ENCODE measurements at regions not wholly inside any gene's neighbourhood (a gene's known extent, or its start where the extent isn't known, plus 50 kb on each side); places are given as distances from the start of the nearest gene placed in this dataset.

DNA sequence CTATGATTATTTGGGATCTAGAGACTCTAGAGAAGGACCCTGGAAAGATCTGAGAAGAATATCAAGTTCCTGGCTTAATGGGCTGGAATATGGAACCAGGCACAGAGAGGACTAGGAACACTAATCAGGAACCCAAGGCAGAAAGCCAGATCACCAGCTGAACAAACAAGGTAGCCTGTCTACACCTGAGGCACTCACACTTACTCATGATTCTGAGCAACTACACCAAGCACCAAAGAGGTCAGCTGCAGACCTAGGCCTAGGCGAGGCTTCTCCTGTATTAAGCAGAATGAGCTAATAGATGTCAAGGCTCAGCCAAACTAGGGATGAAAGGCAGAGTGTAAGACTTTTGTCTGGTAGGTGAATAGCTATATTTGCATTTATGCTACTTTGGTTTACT is 368.1 kb downstream of the LTN1 start (continued):
- no peak for TF ChIP-seq ZNF114 (CRISPR knock-in tag; IDR thresholded peaks at IDR 0.05)

DNA sequence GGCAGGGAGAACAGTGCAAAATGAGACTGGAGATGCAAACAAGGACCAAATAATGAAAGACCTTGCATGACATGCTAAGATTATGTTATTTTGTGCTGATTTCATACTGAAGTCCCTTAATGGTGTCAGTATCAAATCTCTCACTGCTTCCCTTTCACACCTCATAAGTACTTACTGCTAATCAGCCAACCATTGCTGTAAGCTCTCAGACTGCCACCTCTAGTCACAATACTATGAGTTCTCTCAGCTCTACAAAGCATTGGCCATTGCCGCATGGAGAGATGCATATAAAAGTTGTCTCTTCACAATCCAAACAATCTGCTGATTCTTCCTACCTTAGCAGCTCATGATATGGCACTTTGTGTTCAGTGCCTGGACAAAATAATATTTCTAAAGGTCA is 375.4 kb downstream of the LTN1 start:
- Histone ChIP-seq H3K79me2 (replicated peaks; ENCODE audit: insufficient read depth) (no peaks in the 10 kb centered on the region), H3F3A (replicated peaks; ENCODE audit: low read depth) (no peaks in the 10 kb centered on the region), H3K4me1 (ENCODE audit: insufficient read depth) (no peaks in the 10 kb centered on the region), H3K4me3 (no peak overlapping the region), H4K20me1 (replicated peaks; ENCODE audit: insufficient read depth) (no peaks in the 10 kb centered on the region), H3K9me2 (ENCODE audit: insufficient read depth) (no peaks in the 10 kb centered on the region), H3K27me3 (ENCODE audit: insufficient read depth) (no peaks in the 10 kb centered on the region), H2AFZ (no peak overlapping the region), H3K36me3 (ENCODE audit: insufficient read depth) (no peaks in the 10 kb centered on the region), H3K27ac (ENCODE audit: low read depth) (no peak overlapping the region), H3K4me2 (no peak overlapping the region)
- H3K36me3 Mint-ChIP-seq (ENCODE audit: low read depth), result no peaks in the 10 kb centered on the region; the same call in 2 of the 3 replicates
- no peak overlapping the region for H3K27ac Mint-ChIP-seq
- no peak for DNase-seq (ENCODE audit: low spot score)
- peaks cover 6% of the 10 kb centered on the region for H3K27me3 Mint-ChIP-seq (ENCODE audit: insufficient read depth, low read depth, poor library complexity)
- ATAC-seq, result no peak
- H3K9me3 Mint-ChIP-seq, result peaks cover 4% of the 10 kb centered on the region; the same call in 2 of the 3 replicates
- peaks cover 3% of the 10 kb centered on the region; the same call in 2 of the 3 replicates for H3K4me1 Mint-ChIP-seq
- H3K4me3 Mint-ChIP-seq, result no peak overlapping the region
- TF ChIP-seq, protein P1, sequence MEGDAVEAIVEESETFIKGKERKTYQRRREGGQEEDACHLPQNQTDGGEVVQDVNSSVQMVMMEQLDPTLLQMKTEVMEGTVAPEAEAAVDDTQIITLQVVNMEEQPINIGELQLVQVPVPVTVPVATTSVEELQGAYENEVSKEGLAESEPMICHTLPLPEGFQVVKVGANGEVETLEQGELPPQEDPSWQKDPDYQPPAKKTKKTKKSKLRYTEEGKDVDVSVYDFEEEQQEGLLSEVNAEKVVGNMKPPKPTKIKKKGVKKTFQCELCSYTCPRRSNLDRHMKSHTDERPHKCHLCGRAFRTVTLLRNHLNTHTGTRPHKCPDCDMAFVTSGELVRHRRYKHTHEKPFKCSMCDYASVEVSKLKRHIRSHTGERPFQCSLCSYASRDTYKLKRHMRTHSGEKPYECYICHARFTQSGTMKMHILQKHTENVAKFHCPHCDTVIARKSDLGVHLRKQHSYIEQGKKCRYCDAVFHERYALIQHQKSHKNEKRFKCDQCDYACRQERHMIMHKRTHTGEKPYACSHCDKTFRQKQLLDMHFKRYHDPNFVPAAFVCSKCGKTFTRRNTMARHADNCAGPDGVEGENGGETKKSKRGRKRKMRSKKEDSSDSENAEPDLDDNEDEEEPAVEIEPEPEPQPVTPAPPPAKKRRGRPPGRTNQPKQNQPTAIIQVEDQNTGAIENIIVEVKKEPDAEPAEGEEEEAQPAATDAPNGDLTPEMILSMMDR (conservative IDR thresholded peaks at IDR 0.05; ENCODE audit: low read depth in 2 of 2), result no peak
- TF ChIP-seq STAT1 (IDR thresholded peaks at IDR 0.05; ENCODE audit: unreplicated experiment) (no peak), EZH2phosphoT487 (IDR thresholded peaks at IDR 0.05; ENCODE audit: unreplicated experiment) (no peak), EZH2 (IDR thresholded peaks at IDR 0.05; ENCODE audit: low read depth, unreplicated experiment) (no peak), JUNB (IDR thresholded peaks at IDR 0.05; ENCODE audit: unreplicated experiment) (no peak), POLR2AphosphoS5 (IDR thresholded peaks at IDR 0.05; ENCODE audit: low read depth) (no peak), CREB1 (CRISPR knock-in tag; IDR thresholded peaks at IDR 0.05; ENCODE audit: low read depth) (no peak), ZNF331 (CRISPR knock-in tag; IDR thresholded peaks at IDR 0.05; ENCODE audit: low read depth) (no peak), ZNF114 (CRISPR knock-in tag; IDR thresholded peaks at IDR 0.05) (no peak), NANOG (IDR thresholded peaks at IDR 0.05; ENCODE audit: borderline replicate concordance) (no peak)
- TF ChIP-seq, protein P2, sequence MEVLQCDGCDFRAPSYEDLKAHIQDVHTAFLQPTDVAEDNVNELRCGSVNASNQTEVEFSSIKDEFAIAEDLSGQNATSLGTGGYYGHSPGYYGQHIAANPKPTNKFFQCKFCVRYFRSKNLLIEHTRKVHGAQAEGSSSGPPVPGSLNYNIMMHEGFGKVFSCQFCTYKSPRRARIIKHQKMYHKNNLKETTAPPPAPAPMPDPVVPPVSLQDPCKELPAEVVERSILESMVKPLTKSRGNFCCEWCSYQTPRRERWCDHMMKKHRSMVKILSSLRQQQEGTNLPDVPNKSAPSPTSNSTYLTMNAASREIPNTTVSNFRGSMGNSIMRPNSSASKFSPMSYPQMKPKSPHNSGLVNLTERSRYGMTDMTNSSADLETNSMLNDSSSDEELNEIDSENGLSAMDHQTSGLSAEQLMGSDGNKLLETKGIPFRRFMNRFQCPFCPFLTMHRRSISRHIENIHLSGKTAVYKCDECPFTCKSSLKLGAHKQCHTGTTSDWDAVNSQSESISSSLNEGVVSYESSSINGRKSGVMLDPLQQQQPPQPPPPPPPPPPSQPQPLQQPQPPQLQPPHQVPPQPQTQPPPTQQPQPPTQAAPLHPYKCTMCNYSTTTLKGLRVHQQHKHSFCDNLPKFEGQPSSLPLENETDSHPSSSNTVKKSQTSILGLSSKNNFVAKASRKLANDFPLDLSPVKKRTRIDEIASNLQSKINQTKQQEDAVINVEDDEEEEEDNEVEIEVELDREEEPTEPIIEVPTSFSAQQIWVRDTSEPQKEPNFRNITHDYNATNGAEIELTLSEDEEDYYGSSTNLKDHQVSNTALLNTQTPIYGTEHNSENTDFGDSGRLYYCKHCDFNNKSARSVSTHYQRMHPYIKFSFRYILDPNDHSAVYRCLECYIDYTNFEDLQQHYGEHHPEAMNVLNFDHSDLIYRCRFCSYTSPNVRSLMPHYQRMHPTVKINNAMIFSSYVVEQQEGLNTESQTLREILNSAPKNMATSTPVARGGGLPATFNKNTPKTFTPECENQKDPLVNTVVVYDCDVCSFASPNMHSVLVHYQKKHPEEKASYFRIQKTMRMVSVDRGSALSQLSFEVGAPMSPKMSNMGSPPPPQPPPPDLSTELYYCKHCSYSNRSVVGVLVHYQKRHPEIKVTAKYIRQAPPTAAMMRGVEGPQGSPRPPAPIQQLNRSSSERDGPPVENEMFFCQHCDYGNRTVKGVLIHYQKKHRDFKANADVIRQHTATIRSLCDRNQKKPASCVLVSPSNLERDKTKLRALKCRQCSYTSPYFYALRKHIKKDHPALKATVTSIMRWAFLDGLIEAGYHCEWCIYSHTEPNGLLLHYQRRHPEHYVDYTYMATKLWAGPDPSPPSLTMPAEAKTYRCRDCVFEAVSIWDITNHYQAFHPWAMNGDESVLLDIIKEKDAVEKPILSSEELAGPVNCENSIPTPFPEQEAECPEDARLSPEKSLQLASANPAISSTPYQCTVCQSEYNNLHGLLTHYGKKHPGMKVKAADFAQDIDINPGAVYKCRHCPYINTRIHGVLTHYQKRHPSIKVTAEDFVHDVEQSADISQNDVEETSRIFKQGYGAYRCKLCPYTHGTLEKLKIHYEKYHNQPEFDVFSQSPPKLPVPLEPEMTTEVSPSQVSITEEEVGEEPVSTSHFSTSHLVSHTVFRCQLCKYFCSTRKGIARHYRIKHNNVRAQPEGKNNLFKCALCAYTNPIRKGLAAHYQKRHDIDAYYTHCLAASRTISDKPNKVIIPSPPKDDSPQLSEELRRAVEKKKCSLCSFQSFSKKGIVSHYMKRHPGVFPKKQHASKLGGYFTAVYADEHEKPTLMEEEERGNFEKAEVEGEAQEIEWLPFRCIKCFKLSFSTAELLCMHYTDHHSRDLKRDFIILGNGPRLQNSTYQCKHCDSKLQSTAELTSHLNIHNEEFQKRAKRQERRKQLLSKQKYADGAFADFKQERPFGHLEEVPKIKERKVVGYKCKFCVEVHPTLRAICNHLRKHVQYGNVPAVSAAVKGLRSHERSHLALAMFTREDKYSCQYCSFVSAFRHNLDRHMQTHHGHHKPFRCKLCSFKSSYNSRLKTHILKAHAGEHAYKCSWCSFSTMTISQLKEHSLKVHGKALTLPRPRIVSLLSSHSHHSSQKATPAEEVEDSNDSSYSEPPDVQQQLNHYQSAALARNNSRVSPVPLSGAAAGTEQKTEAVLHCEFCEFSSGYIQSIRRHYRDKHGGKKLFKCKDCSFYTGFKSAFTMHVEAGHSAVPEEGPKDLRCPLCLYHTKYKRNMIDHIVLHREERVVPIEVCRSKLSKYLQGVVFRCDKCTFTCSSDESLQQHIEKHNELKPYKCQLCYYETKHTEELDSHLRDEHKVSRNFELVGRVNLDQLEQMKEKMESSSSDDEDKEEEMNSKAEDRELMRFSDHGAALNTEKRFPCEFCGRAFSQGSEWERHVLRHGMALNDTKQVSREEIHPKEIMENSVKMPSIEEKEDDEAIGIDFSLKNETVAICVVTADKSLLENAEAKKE (CRISPR knock-in tag; IDR thresholded peaks at IDR 0.05), result no peak
- TF ChIP-seq, protein P3, sequence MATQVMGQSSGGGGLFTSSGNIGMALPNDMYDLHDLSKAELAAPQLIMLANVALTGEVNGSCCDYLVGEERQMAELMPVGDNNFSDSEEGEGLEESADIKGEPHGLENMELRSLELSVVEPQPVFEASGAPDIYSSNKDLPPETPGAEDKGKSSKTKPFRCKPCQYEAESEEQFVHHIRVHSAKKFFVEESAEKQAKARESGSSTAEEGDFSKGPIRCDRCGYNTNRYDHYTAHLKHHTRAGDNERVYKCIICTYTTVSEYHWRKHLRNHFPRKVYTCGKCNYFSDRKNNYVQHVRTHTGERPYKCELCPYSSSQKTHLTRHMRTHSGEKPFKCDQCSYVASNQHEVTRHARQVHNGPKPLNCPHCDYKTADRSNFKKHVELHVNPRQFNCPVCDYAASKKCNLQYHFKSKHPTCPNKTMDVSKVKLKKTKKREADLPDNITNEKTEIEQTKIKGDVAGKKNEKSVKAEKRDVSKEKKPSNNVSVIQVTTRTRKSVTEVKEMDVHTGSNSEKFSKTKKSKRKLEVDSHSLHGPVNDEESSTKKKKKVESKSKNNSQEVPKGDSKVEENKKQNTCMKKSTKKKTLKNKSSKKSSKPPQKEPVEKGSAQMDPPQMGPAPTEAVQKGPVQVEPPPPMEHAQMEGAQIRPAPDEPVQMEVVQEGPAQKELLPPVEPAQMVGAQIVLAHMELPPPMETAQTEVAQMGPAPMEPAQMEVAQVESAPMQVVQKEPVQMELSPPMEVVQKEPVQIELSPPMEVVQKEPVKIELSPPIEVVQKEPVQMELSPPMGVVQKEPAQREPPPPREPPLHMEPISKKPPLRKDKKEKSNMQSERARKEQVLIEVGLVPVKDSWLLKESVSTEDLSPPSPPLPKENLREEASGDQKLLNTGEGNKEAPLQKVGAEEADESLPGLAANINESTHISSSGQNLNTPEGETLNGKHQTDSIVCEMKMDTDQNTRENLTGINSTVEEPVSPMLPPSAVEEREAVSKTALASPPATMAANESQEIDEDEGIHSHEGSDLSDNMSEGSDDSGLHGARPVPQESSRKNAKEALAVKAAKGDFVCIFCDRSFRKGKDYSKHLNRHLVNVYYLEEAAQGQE (IDR thresholded peaks at IDR 0.05; ENCODE audit: unreplicated experiment), result no peak
- TF ChIP-seq, protein P4, sequence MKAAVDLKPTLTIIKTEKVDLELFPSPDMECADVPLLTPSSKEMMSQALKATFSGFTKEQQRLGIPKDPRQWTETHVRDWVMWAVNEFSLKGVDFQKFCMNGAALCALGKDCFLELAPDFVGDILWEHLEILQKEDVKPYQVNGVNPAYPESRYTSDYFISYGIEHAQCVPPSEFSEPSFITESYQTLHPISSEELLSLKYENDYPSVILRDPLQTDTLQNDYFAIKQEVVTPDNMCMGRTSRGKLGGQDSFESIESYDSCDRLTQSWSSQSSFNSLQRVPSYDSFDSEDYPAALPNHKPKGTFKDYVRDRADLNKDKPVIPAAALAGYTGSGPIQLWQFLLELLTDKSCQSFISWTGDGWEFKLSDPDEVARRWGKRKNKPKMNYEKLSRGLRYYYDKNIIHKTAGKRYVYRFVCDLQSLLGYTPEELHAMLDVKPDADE (IDR thresholded peaks at IDR 0.05), result no peak

Measured in GM23338 (cell line).